ENCODE measurements at regions not wholly inside any gene's neighbourhood (a gene's known extent, or its start where the extent isn't known, plus 50 kb on each side); places are given as distances from the start of the nearest gene placed in this dataset.
"Not testable (repeated sequence)": the region's sequence is repeated elsewhere in the genome, so short reads cannot be mapped to it uniquely, and the experiment has no call there.

- DNase-seq (ENCODE audit: extremely low spot score), result no peak
- Histone ChIP-seq H3K27me3 (no peaks in the 10 kb centered on the region), H3K27ac (replicated peaks in 1 of 4) (no peak overlapping the region), H3K36me3 (no peaks in the 10 kb centered on the region), H3K4me3 (no peak overlapping the region), H3K4me1 (no peaks in the 10 kb centered on the region), H3K9me3 (peaks cover 0 to 28% (median 17%) of the 10 kb centered on the region in 4 donors)
- 88% methylated on average over 6 of the region's 7 CpGs for WGBS
- intact Hi-C loops (cut with DNase I), result no loop called here
- TF ChIP-seq POLR2A (IDR thresholded peaks at IDR 0.05; ENCODE audit: low read depth), result no peak
- TF ChIP-seq EP300 (IDR thresholded peaks at IDR 0.05), result no peak
- TF ChIP-seq CTCF (IDR thresholded peaks at IDR 0.05), result no peak
- TF ChIP-seq POLR2AphosphoS5 (IDR thresholded peaks at IDR 0.05), result no peak
These were observed 73.0 kb downstream of the GBP6 start for GRCh38 chr1:89436856-89437255.

DNA sequence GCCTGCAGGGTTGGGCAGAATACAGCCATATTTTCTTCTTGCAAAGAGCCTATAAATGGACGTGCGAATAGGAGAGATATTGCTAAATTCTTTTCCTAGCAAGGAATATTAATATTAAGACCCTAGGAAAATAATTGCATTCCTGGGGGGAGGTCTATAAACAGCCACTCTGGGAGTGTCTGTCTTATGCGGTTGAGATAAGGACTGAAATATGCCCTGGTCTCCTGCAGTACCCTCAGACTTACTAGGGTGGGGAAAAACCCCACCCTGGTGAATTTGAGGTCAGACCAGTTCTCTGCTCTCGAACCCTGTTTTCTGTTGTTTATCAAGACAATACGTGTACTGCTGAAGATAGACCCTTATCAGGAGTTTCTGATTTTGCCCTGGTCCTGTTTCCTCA lies 74.4 kb downstream of the GBP6 start:
- H3K4me3 ChIP-seq; DNase-seq (ENCODE audit: extremely low spot score); H3K27me3 ChIP-seq; intact Hi-C loops (cut with DNase I); H3K27ac ChIP-seq (replicated peaks in 1 of 4); H3K36me3 ChIP-seq; H3K4me1 ChIP-seq: not testable (repeated sequence)
- H3K9me3 ChIP-seq, result peaks cover 0 to 28% (median 17%) of the 10 kb centered on the region in 4 donors
- 90% methylated on average over 5 of the region's 5 CpGs for WGBS

DNA sequence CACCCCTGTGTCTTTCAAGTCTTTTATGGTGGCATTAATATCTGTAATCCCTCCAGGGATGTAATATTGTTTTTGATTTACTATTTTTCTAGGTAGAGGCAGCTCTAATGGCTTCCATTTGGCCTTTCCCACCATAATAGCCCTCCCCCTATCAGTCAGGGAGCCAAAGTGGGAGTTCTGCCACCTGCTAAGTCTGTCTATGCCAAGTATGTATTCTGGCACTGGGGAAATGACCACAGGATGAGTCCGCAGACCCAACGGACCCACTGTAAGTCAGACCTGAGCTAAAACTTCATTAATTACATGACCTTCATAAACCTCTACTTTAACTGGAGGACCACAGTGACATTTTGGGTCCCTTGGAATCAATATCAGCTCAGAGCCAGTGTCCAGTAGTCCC lies 77.1 kb downstream of the GBP6 start:
- intact Hi-C loops (cut with DNase I), result no loop called here
- H3K36me3 ChIP-seq, result no peaks in the 10 kb centered on the region
- TF ChIP-seq CTCF (IDR thresholded peaks at IDR 0.05) (no peak), POLR2A (IDR thresholded peaks at IDR 0.05; ENCODE audit: low read depth) (no peak), EP300 (IDR thresholded peaks at IDR 0.05) (no peak), POLR2AphosphoS5 (IDR thresholded peaks at IDR 0.05) (no peak)
- H3K27me3 ChIP-seq, result no peaks in the 10 kb centered on the region
- WGBS, result 88% methylated on average over 2 of the region's 2 CpGs
- H3K9me3 ChIP-seq, result peaks cover 0 to 28% (median 17%) of the 10 kb centered on the region in 4 donors
- DNase-seq (ENCODE audit: extremely low spot score), result no peak
- no peaks in the 10 kb centered on the region for H3K4me1 ChIP-seq
- H3K4me3 ChIP-seq, result no peak overlapping the region
- no peak overlapping the region for H3K27ac ChIP-seq (replicated peaks in 1 of 4)

DNA sequence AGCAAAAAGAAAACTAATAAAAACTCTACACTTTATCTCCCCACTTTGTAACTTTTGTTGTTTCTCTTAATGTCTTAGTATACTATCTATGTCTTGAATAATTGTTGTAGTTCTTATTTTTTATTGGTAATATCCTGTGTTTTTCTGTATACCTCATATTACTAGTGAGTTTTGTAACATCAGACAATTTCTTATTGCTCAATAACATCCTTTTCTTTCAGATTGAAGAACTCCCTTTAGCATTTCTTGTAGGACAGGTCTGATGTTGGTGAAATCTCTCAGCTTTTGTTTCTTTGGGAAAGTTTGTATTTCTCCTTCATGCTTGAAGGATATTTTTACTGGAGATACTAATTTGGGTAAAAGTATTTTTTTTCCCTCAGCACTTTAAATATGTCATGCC lies 79.8 kb upstream of the LRRC8B start:
- Histone ChIP-seq H3K27me3 (no peaks in the 10 kb centered on the region), H3K9me3 (peaks cover 0 to 3% (median under 1%) of the 10 kb centered on the region in 4 donors), H3K4me3 (no peak overlapping the region), H3K27ac (replicated peaks in 1 of 4) (no peak overlapping the region), H3K4me1 (no peaks in the 10 kb centered on the region), H3K36me3 (no peaks in the 10 kb centered on the region)
- intact Hi-C loops (cut with DNase I), result no loop called here
- no peak for DNase-seq (ENCODE audit: extremely low spot score)
- TF ChIP-seq EP300 (IDR thresholded peaks at IDR 0.05) (no peak), CTCF (IDR thresholded peaks at IDR 0.05) (no peak), POLR2AphosphoS5 (IDR thresholded peaks at IDR 0.05) (no peak), POLR2A (IDR thresholded peaks at IDR 0.05; ENCODE audit: low read depth) (no peak)

DNA sequence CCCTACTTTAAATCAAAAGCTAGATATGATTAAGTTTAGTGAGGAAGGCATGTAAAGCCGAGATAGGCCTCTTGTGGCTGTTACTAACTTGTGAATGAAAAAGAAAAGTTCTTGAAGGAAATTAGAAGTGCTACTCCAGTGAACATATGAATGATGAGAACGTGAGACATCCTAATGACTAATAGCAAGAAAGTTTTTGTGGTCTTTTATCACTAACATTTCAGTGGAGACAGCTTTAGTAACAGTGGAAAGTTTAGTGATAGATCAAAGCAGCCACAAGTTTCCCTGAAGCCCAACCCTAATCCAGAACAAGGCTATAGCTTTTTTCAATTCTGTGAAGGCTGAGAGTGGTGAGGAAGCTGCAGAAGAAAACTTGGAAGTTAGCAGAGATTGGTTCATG lies 73.6 kb upstream of the LRRC8B start:
- intact Hi-C loops (cut with DNase I), result loop anchor here (10.0 kb wide), 1 partner anchor 366 kb away; no protein-coding TSS in a partner anchor
- 81% methylated on average over 2 of the region's 2 CpGs for WGBS
- no peak for DNase-seq (ENCODE audit: extremely low spot score)
- TF ChIP-seq POLR2A (IDR thresholded peaks at IDR 0.05; ENCODE audit: low read depth) (no peak), POLR2AphosphoS5 (IDR thresholded peaks at IDR 0.05) (no peak), EP300 (IDR thresholded peaks at IDR 0.05) (no peak), CTCF (IDR thresholded peaks at IDR 0.05) (no peak)
- H3K9me3 ChIP-seq, result no peaks in the 10 kb centered on the region
- H3K27me3 ChIP-seq, result no peaks in the 10 kb centered on the region
- H3K4me1 ChIP-seq, result no peaks in the 10 kb centered on the region
- H3K27ac ChIP-seq (replicated peaks in 1 of 4), result no peak overlapping the region
- no peaks in the 10 kb centered on the region for H3K36me3 ChIP-seq
- H3K4me3 ChIP-seq, result no peak overlapping the region
